H9 (cell line): ENCODE measurements at regions not wholly inside any gene's neighbourhood (a gene's known extent, or its start where the extent isn't known, plus 50 kb on each side); places are given as distances from the start of the nearest gene placed in this dataset.

Source experiments
- DNase-seq: peaks from one replicate; pipeline ENCODE4 v3.0.0-alpha.2; 2017
- H2AFZ ChIP-seq: one replicate; pipeline ENCODE4 v1.6.1; 2013; ENCODE audit warnings: mild to moderate bottlenecking, low read length, control low read depth, moderate library complexity
- H2AK5ac ChIP-seq: 2 replicates; pipeline ENCODE4 v1.6.1; 2013; ENCODE audit warnings: low read length, control low read depth, mixed read lengths; ENCODE audit not compliant: insufficient read length
- H2BK120ac ChIP-seq: one replicate; pipeline ENCODE4 v1.6.1; 2013; ENCODE audit warnings: low read depth, mild to moderate bottlenecking, low read length, control low read depth, inconsistent platforms; ENCODE audit not compliant: poor library complexity, severe bottlenecking
- H2BK12ac ChIP-seq: 2 replicates; pipeline ENCODE4 v1.6.1; 2013; ENCODE audit warnings: low read length, control low read depth, mixed read lengths, low read depth; ENCODE audit not compliant: insufficient read length
- H2BK15ac ChIP-seq: 2 replicates; pipeline ENCODE4 v1.6.1; 2013; ENCODE audit warnings: low read depth, low read length, control low read depth
- H2BK20ac ChIP-seq: one replicate; pipeline ENCODE4 v1.6.1; 2013; ENCODE audit warnings: low read depth, mild to moderate bottlenecking, low read length, control low read depth, inconsistent platforms; ENCODE audit not compliant: poor library complexity, severe bottlenecking
- H2BK5ac ChIP-seq: 2 replicates; pipeline ENCODE4 v1.6.1; 2013; ENCODE audit warnings: low read length, control low read depth, mixed read lengths; ENCODE audit not compliant: insufficient read length
- H3K14ac ChIP-seq: 2 replicates; pipeline ENCODE4 v1.6.1; 2013; ENCODE audit warnings: low read length, control low read depth; ENCODE audit not compliant: insufficient read depth
- H3K18ac ChIP-seq: 2 replicates; pipeline ENCODE4 v1.6.1; 2013; ENCODE audit warnings: low read depth, mild to moderate bottlenecking, mixed read lengths, low read length, control low read depth; ENCODE audit not compliant: insufficient read length
- H3K23ac ChIP-seq: 2 replicates; pipeline ENCODE4 v1.6.1; 2013; ENCODE audit warnings: low read length, control low read depth, mixed read lengths, low read depth; ENCODE audit not compliant: insufficient read length
- H3K23me2 ChIP-seq: 2 replicates; pipeline ENCODE4 v1.6.1; 2013; ENCODE audit warnings: low read depth, mild to moderate bottlenecking, mixed read lengths, low read length, control low read depth; ENCODE audit not compliant: insufficient read length, poor library complexity, severe bottlenecking
- H3K27ac ChIP-seq: 2 replicates; pipeline ENCODE4 v1.5.1; 2013; ENCODE audit warnings: low read length, control low read depth, mixed read lengths, low read depth; ENCODE audit not compliant: insufficient read length
- H3K27me3 ChIP-seq: 2 replicates; pipeline ENCODE4 v1.6.1; 2013; ENCODE audit warnings: low read length, control low read depth, inconsistent platforms; ENCODE audit not compliant: insufficient read depth
- H3K4ac ChIP-seq: 2 replicates; pipeline ENCODE4 v1.6.1; 2013; ENCODE audit warnings: low read depth, mild to moderate bottlenecking, control low read depth, inconsistent platforms, low read length, moderate library complexity
- H3K4me1 ChIP-seq: 2 replicates; pipeline ENCODE4 v1.6.1; 2013; ENCODE audit warnings: low read length, control low read depth, inconsistent platforms; ENCODE audit not compliant: insufficient read depth
- H3K4me2 ChIP-seq: 2 replicates; pipeline ENCODE4 v1.6.1; 2013; ENCODE audit warnings: low read length, control low read depth, mixed read lengths; ENCODE audit not compliant: insufficient read length, insufficient read depth
- H3K56ac ChIP-seq: 2 replicates; pipeline ENCODE4 v1.6.1; 2013; ENCODE audit warnings: low read depth, mild to moderate bottlenecking, mixed read lengths, low read length, control low read depth; ENCODE audit not compliant: insufficient read length
- H3K79me1 ChIP-seq: 2 replicates; pipeline ENCODE4 v1.6.1; 2013; ENCODE audit warnings: low read depth, mild to moderate bottlenecking, moderate library complexity, low read length, control low read depth, inconsistent platforms; ENCODE audit not compliant: insufficient read depth, poor library complexity, severe bottlenecking
- H3K79me2 ChIP-seq: 2 replicates; pipeline ENCODE4 v1.6.1; 2013; ENCODE audit warnings: low read length, control low read depth, inconsistent platforms; ENCODE audit not compliant: insufficient read depth
- H3K9ac ChIP-seq: 2 replicates; pipeline ENCODE4 v1.6.1; 2013; ENCODE audit warnings: low read length, control low read depth, mixed read lengths; ENCODE audit not compliant: insufficient read length; ENCODE audit errors: extremely low read depth
- H3K9me3 ChIP-seq: one replicate; pipeline ENCODE4 v1.6.1; 2013; ENCODE audit warnings: low read depth, low read length, inconsistent platforms; ENCODE audit not compliant: control insufficient read depth
- H3T11ph ChIP-seq: one replicate; pipeline ENCODE4 v1.6.1; 2013; ENCODE audit warnings: mild to moderate bottlenecking, low read length, control low read depth, inconsistent platforms
- H4K20me1 ChIP-seq: one replicate; pipeline ENCODE4 v1.6.1; 2013; ENCODE audit not compliant: control insufficient read depth, insufficient read length, insufficient read depth
- H4K5ac ChIP-seq: 2 replicates; pipeline ENCODE4 v1.6.1; 2013; ENCODE audit warnings: low read depth, mild to moderate bottlenecking, mixed read lengths, low read length, control low read depth; ENCODE audit not compliant: insufficient read length
- H4K8ac ChIP-seq: replicated peaks from 2 replicates; pipeline ENCODE4 v1.6.1; 2013; ENCODE audit warnings: low read length, control low read depth, mixed read lengths, low read depth; ENCODE audit not compliant: insufficient read length
- H4K91ac ChIP-seq: 2 replicates; pipeline ENCODE4 v1.6.1; 2013; ENCODE audit warnings: low read depth, mild to moderate bottlenecking, moderate library complexity, mixed read lengths, low read length, control low read depth; ENCODE audit not compliant: insufficient read length
- H3K27ac Mint-ChIP-seq, 3 experiments: 2 replicates in 2 of 3; 3 replicates in 1 of 3; pipeline ENCODE4 v1.8.0; 2020 to 2021; ENCODE audit warnings: mixed read lengths in 3 of 3, mild to moderate bottlenecking in 1 of 3, moderate library complexity in 1 of 3
- H3K27me3 Mint-ChIP-seq: 2 replicates; pipeline ENCODE4 v1.8.0; 2021; ENCODE audit warnings: low read depth, mild to moderate bottlenecking, moderate library complexity, mixed read lengths
- H3K36me3 Mint-ChIP-seq, 3 experiments: 2 replicates in 2 of 3; 3 replicates in 1 of 3; pipeline ENCODE4 v1.8.0; 2020 to 2021; ENCODE audit warnings: low read depth in 3 of 3, mixed read lengths in 3 of 3; ENCODE audit not compliant: insufficient read depth in 1 of 3
- H3K4me1 Mint-ChIP-seq, 2 experiments: 2 replicates each; pipeline ENCODE4 v1.8.0; 2020; ENCODE audit warnings: mixed read lengths in 2 of 2
- H3K4me3 Mint-ChIP-seq, 2 experiments: 2 replicates in 1 of 2; 3 replicates in 1 of 2; pipeline ENCODE4 v1.8.0; 2020 to 2021; ENCODE audit warnings: mild to moderate bottlenecking in 2 of 2, mixed read lengths in 2 of 2, moderate library complexity in 1 of 2
- H3K9me3 Mint-ChIP-seq, 2 experiments: 2 replicates in 1 of 2; 3 replicates in 1 of 2; pipeline ENCODE4 v1.8.0; 2020; ENCODE audit warnings: mild to moderate bottlenecking in 2 of 2, mixed read lengths in 2 of 2, moderate library complexity in 1 of 2
- CTCF ChIP-seq: fragments of 200-600 bp; sonication (generic); conservative IDR thresholded peaks from 3 replicates; pipeline ENCODE4 v1.8.0; 2021; ENCODE audit warnings: antibody characterized with exemption, mild to moderate bottlenecking
- WGBS: extraction: QIAGEN DNeasy Blood & Tissue Kit; methylation state at CpG from one replicate; pipeline ENCODE4 v1.1.7; 2013; ENCODE audit warnings: missing lambda C conversion rate, low lambda C conversion rate, mixed read lengths; ENCODE audit not compliant: insufficient read length; ENCODE audit errors: extremely low coverage; 5-methylcytosine and 5-hydroxymethylcytosine counted together

- DNase-seq: peak; percentile 83
- no peak overlapping the region for H3K4me3 Mint-ChIP-seq
Observed at GRCh38 chr2:239735131-239735828, 289.9 kb downstream of the NDUFA10 start.

More at GRCh38 chr2:239735131-239735828, 289.9 kb downstream of the NDUFA10 start:
- Histone ChIP-seq H3T11ph (no peak overlapping the region), H3K27me3 (no peaks in the 10 kb centered on the region), H3K79me2 (no peaks in the 10 kb centered on the region), H3K4me2 (no peak overlapping the region), H4K20me1 (no peaks in the 10 kb centered on the region), H3K14ac (no peak overlapping the region; the same call in 1 of the 2 replicates), H3K9ac (no peak overlapping the region), H3K27ac (no peak overlapping the region), H2BK20ac (no peak overlapping the region), H2BK12ac (no peak overlapping the region), H2BK15ac (no peak overlapping the region), H4K5ac (no peak overlapping the region), H2AK5ac (no peak overlapping the region), H4K8ac (no peak overlapping the region), H3K9me3 (no peaks in the 10 kb centered on the region), H3K23ac (no peak overlapping the region), H3K79me1 (no peaks in the 10 kb centered on the region), H2BK5ac (no peak overlapping the region), H3K4ac (no peak overlapping the region), H3K4me1 (no peaks in the 10 kb centered on the region; the same call in 1 of the 2 replicates), H3K23me2 (no peaks in the 10 kb centered on the region), H4K91ac (no peak overlapping the region), H2AFZ (no peak overlapping the region), H3K56ac (no peak overlapping the region), H3K18ac (no peak overlapping the region), H2BK120ac (no peak overlapping the region)
- Mint-ChIP-seq H3K36me3 (no peaks in the 10 kb centered on the region), H3K4me1 (peaks cover 6 to 13% of the 10 kb centered on the region in 2 experiments; a peak in 3 of 4 replicates), H3K27ac (no peak overlapping the region; a peak in 1 of 7 replicates), H3K27me3 (no peaks in the 10 kb centered on the region; the same call in 1 of the 2 replicates), H3K9me3 (no peaks in the 10 kb centered on the region)
- no peak; the same call in 2 of the 3 replicates for TF ChIP-seq CTCF
- no CpG with 5 or more reads among the region's 23 CpGs for WGBS
